Testis (tissue), 2 donors: ENCODE measurements at regions not wholly inside any gene's neighbourhood (a gene's known extent, or its start where the extent isn't known, plus 50 kb on each side); places are given as distances from the start of the nearest gene placed in this dataset.
"Not testable (repeated sequence)": the region's sequence is repeated elsewhere in the genome, so short reads cannot be mapped to it uniquely, and the experiment has no call there.

Source experiments
- POLR2A ChIP-seq: fragments of 450-650 bp; IDR thresholded peaks from one replicate; pipeline ENCODE4 v1.6.1; 2017; ENCODE audit warnings: antibody characterized with exemption, mild to moderate bottlenecking, moderate library complexity
- TF ChIP-seq, protein P1 (sequence below), 3 experiments: fragments of 450-650 bp in 2 of 3; fragments of 200-600 bp in 1 of 3; sonication (generic) in 1 of 3; IDR thresholded peaks; one replicate each; pipeline ENCODE4 v1.5.1; 2016 to 2019; ENCODE audit warnings: antibody characterized with exemption in 3 of 3, mild to moderate bottlenecking in 2 of 3, moderate library complexity in 1 of 3

- not testable (repeated sequence) for TF ChIP-seq POLR2A
- TF ChIP-seq, protein P1, sequence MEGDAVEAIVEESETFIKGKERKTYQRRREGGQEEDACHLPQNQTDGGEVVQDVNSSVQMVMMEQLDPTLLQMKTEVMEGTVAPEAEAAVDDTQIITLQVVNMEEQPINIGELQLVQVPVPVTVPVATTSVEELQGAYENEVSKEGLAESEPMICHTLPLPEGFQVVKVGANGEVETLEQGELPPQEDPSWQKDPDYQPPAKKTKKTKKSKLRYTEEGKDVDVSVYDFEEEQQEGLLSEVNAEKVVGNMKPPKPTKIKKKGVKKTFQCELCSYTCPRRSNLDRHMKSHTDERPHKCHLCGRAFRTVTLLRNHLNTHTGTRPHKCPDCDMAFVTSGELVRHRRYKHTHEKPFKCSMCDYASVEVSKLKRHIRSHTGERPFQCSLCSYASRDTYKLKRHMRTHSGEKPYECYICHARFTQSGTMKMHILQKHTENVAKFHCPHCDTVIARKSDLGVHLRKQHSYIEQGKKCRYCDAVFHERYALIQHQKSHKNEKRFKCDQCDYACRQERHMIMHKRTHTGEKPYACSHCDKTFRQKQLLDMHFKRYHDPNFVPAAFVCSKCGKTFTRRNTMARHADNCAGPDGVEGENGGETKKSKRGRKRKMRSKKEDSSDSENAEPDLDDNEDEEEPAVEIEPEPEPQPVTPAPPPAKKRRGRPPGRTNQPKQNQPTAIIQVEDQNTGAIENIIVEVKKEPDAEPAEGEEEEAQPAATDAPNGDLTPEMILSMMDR (IDR thresholded peaks at IDR 0.05), result not testable (repeated sequence)
Observed at GRCh38 chr2:95676573-95676972, 84.8 kb downstream of the TRIM43 start.
